Endothelial cell (in vitro differentiated cells): ENCODE measurements at regions not wholly inside any gene's neighbourhood (a gene's known extent, or its start where the extent isn't known, plus 50 kb on each side); places are given as distances from the start of the nearest gene placed in this dataset.

Source experiments
- DNase-seq: peaks from one replicate; pipeline ENCODE4 v3.0.0; 2021; ENCODE audit warnings: low spot score
- H3K27ac Mint-ChIP-seq: one replicate; pipeline ENCODE4 v1.8.0; 2021; ENCODE audit warnings: mixed read lengths, inconsistent platforms; ENCODE audit not compliant: unreplicated experiment
- H3K27me3 Mint-ChIP-seq: one replicate; pipeline ENCODE4 v1.8.0; 2021; ENCODE audit warnings: mild to moderate bottlenecking, moderate library complexity, mixed read lengths, inconsistent platforms; ENCODE audit not compliant: unreplicated experiment
- H3K36me3 Mint-ChIP-seq: one replicate; pipeline ENCODE4 v1.8.0; 2021; ENCODE audit warnings: mild to moderate bottlenecking, low read depth, mixed read lengths, inconsistent platforms; ENCODE audit not compliant: unreplicated experiment
- H3K4me1 Mint-ChIP-seq: one replicate; pipeline ENCODE4 v1.8.0; 2021; ENCODE audit warnings: mild to moderate bottlenecking, mixed read lengths, inconsistent platforms; ENCODE audit not compliant: unreplicated experiment
- H3K4me3 Mint-ChIP-seq: one replicate; pipeline ENCODE4 v1.8.0; 2021; ENCODE audit warnings: mild to moderate bottlenecking, mixed read lengths, inconsistent platforms; ENCODE audit not compliant: unreplicated experiment
- H3K9me3 Mint-ChIP-seq: one replicate; pipeline ENCODE4 v1.8.0; 2021; ENCODE audit warnings: mixed read lengths, inconsistent platforms; ENCODE audit not compliant: unreplicated experiment
- CTCF ChIP-seq: fragments of 200-600 bp; sonication (generic); IDR thresholded peaks from one replicate; pipeline ENCODE4 v1.5.0; 2021; ENCODE audit warnings: antibody characterized with exemption; ENCODE audit not compliant: unreplicated experiment

GRCh38 chr2:7973801-7974480, 707.9 kb upstream of the ID2 start:
- no peak for DNase-seq
- TF ChIP-seq CTCF: no peak
- no peaks in the 10 kb centered on the region for H3K27me3 Mint-ChIP-seq
- H3K27ac Mint-ChIP-seq: no peak overlapping the region
- no peak overlapping the region for H3K4me3 Mint-ChIP-seq
- H3K36me3 Mint-ChIP-seq: no peaks in the 10 kb centered on the region
- no peaks in the 10 kb centered on the region for H3K9me3 Mint-ChIP-seq
- peaks cover 10% of the 10 kb centered on the region for H3K4me1 Mint-ChIP-seq

GRCh38 chr2:7974936-7975335, 706.9 kb upstream of the ID2 start:
- H3K4me1 Mint-ChIP-seq: peaks cover 10% of the 10 kb centered on the region

GRCh38 chr2:7976206-7976605, 705.6 kb upstream of the ID2 start:
- Mint-ChIP-seq H3K27me3 (no peaks in the 10 kb centered on the region), H3K36me3 (no peaks in the 10 kb centered on the region), H3K4me3 (no peak overlapping the region), H3K4me1 (peaks cover under 1% of the 10 kb centered on the region), H3K9me3 (no peaks in the 10 kb centered on the region), H3K27ac (no peak overlapping the region)
- no peak for TF ChIP-seq CTCF
- DNase-seq: no peak

More at GRCh38 chr2:7974936-7975335, 706.9 kb upstream of the ID2 start:
- TF ChIP-seq CTCF: no peak
- DNase-seq: no peak
- no peaks in the 10 kb centered on the region for H3K27me3 Mint-ChIP-seq
- no peaks in the 10 kb centered on the region for H3K36me3 Mint-ChIP-seq
- H3K4me3 Mint-ChIP-seq: no peak overlapping the region
- no peaks in the 10 kb centered on the region for H3K9me3 Mint-ChIP-seq
- no peak overlapping the region for H3K27ac Mint-ChIP-seq

GRCh38 chr2:7977981-7978380, 703.9 kb upstream of the ID2 start:
- no peak for TF ChIP-seq CTCF
- Mint-ChIP-seq H3K4me3 (no peak overlapping the region), H3K36me3 (no peaks in the 10 kb centered on the region), H3K27ac (no peak overlapping the region), H3K9me3 (no peaks in the 10 kb centered on the region), H3K4me1 (no peaks in the 10 kb centered on the region), H3K27me3 (no peaks in the 10 kb centered on the region)
- DNase-seq: no peak

- TF ChIP-seq CTCF: no peak
- Mint-ChIP-seq H3K4me1 (no peaks in the 10 kb centered on the region), H3K27me3 (no peaks in the 10 kb centered on the region), H3K36me3 (no peaks in the 10 kb centered on the region), H3K9me3 (no peaks in the 10 kb centered on the region), H3K4me3 (no peak overlapping the region), H3K27ac (no peak overlapping the region)
- no peak for DNase-seq
These were observed 699.8 kb upstream of the ID2 start for GRCh38 chr2:7982054-7982453.
